HG03469 (cell line): ENCODE measurements at regions not wholly inside any gene's neighbourhood (a gene's known extent, or its start where the extent isn't known, plus 50 kb on each side); places are given as distances from the start of the nearest gene placed in this dataset.
"Not testable (repeated sequence)": the region's sequence is repeated elsewhere in the genome, so short reads cannot be mapped to it uniquely, and the experiment has no call there.

ENCODE experiments used
- ATAC-seq: cut with Tn5 transposase; IDR thresholded peaks from one replicate; pipeline ENCODE4 v1.9.1; 2021; ENCODE audit warnings: mild to moderate bottlenecking, moderate library complexity, moderate number of reproducible peaks; ENCODE audit not compliant: unreplicated experiment

- no peak for ATAC-seq
Observed at GRCh38 chr18:10332452-10332851, 122.0 kb upstream of the APCDD1 start.

GRCh38 chr18:10336749-10337350, 117.6 kb upstream of the APCDD1 start:
- ATAC-seq: no peak

- ATAC-seq: no peak
Observed at GRCh38 chr18:10340821-10341220, 113.6 kb upstream of the APCDD1 start.

- no peak for ATAC-seq
Observed at GRCh38 chr18:10343778-10344177, 110.7 kb upstream of the APCDD1 start.

GRCh38 chr18:10346749-10347415, 107.6 kb upstream of the APCDD1 start:
- ATAC-seq: no peak

- no peak for ATAC-seq
Observed at GRCh38 chr18:10349561-10349960, 104.9 kb upstream of the APCDD1 start.

- no peak for ATAC-seq
Observed at GRCh38 chr18:10350661-10351060, 103.8 kb upstream of the APCDD1 start.

- ATAC-seq: no peak
Observed at GRCh38 chr18:10351219-10351818, 103.1 kb upstream of the APCDD1 start.

- ATAC-seq: no peak
Observed at GRCh38 chr18:10351858-10352257, 102.6 kb upstream of the APCDD1 start.

GRCh38 chr18:10352671-10353070, 101.8 kb upstream of the APCDD1 start:
- ATAC-seq: no peak

- no peak for ATAC-seq
Observed at GRCh38 chr18:10353791-10354190, 100.6 kb upstream of the APCDD1 start.

- ATAC-seq: no peak
Observed at GRCh38 chr18:10354241-10354811, 100.1 kb upstream of the APCDD1 start.

GRCh38 chr18:10354890-10355289, 99.5 kb upstream of the APCDD1 start:
- ATAC-seq: no peak

- not testable (repeated sequence) for ATAC-seq
Observed at GRCh38 chr18:10356999-10357398, 97.4 kb upstream of the APCDD1 start.

- ATAC-seq: no peak
Observed at GRCh38 chr18:10361660-10362059, 92.8 kb upstream of the APCDD1 start.

- ATAC-seq: no peak
Observed at GRCh38 chr18:10365021-10365500, 89.4 kb upstream of the APCDD1 start.

GRCh38 chr18:10365901-10366300, 88.5 kb upstream of the APCDD1 start:
- no peak for ATAC-seq

GRCh38 chr18:10367836-10368235, 86.6 kb upstream of the APCDD1 start:
- ATAC-seq: no peak

GRCh38 chr18:10368456-10369453, 85.7 kb upstream of the APCDD1 start:
- no peak for ATAC-seq

GRCh38 chr18:10370716-10371115, 83.7 kb upstream of the APCDD1 start:
- no peak for ATAC-seq

GRCh38 chr18:10371165-10371564, 83.3 kb upstream of the APCDD1 start:
- no peak for ATAC-seq
